Endothelial cell of umbilical vein (primary cell): ENCODE measurements at regions not wholly inside any gene's neighbourhood (a gene's known extent, or its start where the extent isn't known, plus 50 kb on each side); places are given as distances from the start of the nearest gene placed in this dataset.

ENCODE experiments used
- BruUV-seq: library from RNA; stranded (reverse); fragments of 400-500 nt; replicated peaks from 2 replicates; lab custom pipeline; 2021; lab: Mats Ljungman, UMichigan
- CTCF ChIA-PET: fragments of 300-600, 350-600 bp; sonication (Branson Sonifier 250); formaldehyde crosslinking; loops from one replicate; lab custom pipeline; 2021; ENCODE audit warnings: antibody characterized with exemption, inconsistent platforms; lab: Charles Lee
- POLR2A ChIA-PET: fragments of 300-600, 350-600 bp; sonication (Branson Sonifier 250); formaldehyde crosslinking; loops from one replicate; lab custom pipeline; 2021; ENCODE audit warnings: antibody characterized with exemption, inconsistent platforms; lab: Charles Lee
- DNase-seq: peaks from one replicate; pipeline ENCODE4 v3.0.0-alpha.2; 2011; ENCODE audit warnings: low read depth, low spot score
- FAIRE-seq: peaks from 2 replicates; lab custom pipeline; 2011; peaks lifted over from hg19 to GRCh38; lab: Jason Lieb, UNC
- H2AFZ ChIP-seq: 2 replicates; pipeline ENCODE4 v1.6.0; 2012; ENCODE audit warnings: low read depth, low read length, control low read depth, inconsistent platforms
- H3K27ac ChIP-seq: 2 replicates; pipeline ENCODE4 v1.5.1; 2011; ENCODE audit warnings: low read depth, mild to moderate bottlenecking, control low read depth, low read length, moderate library complexity; ENCODE audit not compliant: insufficient read depth
- H3K27me3 ChIP-seq, 2 experiments: 2 replicates each; pipeline versions ENCODE4 v1.6.0 to v1.6.1; 2011; ENCODE audit warnings: low read length in 2 of 2, mixed read lengths in 1 of 2; ENCODE audit not compliant: control insufficient read depth in 2 of 2, insufficient read depth in 2 of 2
- H3K36me3 ChIP-seq, 2 experiments: 2 replicates in 1 of 2; 3 replicates in 1 of 2; pipeline ENCODE4 v1.5.1; 2011; ENCODE audit warnings: low read length in 2 of 2, mild to moderate bottlenecking in 1 of 2, moderate library complexity in 1 of 2; ENCODE audit not compliant: control insufficient read depth in 2 of 2, insufficient read depth in 2 of 2; ENCODE audit errors: extremely low read depth in 1 of 2
- H3K4me1 ChIP-seq: 3 replicates; pipeline ENCODE4 v1.5.1; 2011; ENCODE audit warnings: mild to moderate bottlenecking, low read length; ENCODE audit not compliant: control insufficient read depth, insufficient read depth; ENCODE audit errors: extremely low read depth
- H3K4me2 ChIP-seq: 2 replicates; pipeline ENCODE4 v1.6.1; 2011; ENCODE audit warnings: low read length, control low read depth, mixed read lengths; ENCODE audit not compliant: insufficient read depth
- H3K4me3 ChIP-seq, 3 experiments: fragments of 200-600 bp in 1 of 3; sonication (generic), shearing (Covaris generic) in 1 of 3; replicated peaks in 1 of 3; 2 replicates each; pipeline ENCODE4 v1.5.1; 2011 to 2016; ENCODE audit warnings: control low read depth in 3 of 3, low read length in 3 of 3, mild to moderate bottlenecking in 2 of 3, inconsistent platforms in 1 of 3, low read depth in 1 of 3, moderate library complexity in 1 of 3; ENCODE audit not compliant: insufficient read depth in 1 of 3
- H3K79me2 ChIP-seq: 2 replicates; pipeline ENCODE4 v1.6.0; 2012; ENCODE audit warnings: low read length, inconsistent platforms; ENCODE audit not compliant: control insufficient read depth, insufficient read depth
- H3K9ac ChIP-seq: replicated peaks from 2 replicates; pipeline ENCODE3; 2011; ENCODE audit warnings: low read length, control low read depth; ENCODE audit not compliant: insufficient read depth; ENCODE audit errors: extremely low read depth
- H3K9me1 ChIP-seq: replicated peaks from 3 replicates; pipeline ENCODE4 v1.6.0; 2011; ENCODE audit warnings: mild to moderate bottlenecking, low read length; ENCODE audit not compliant: control insufficient read depth, insufficient read depth; ENCODE audit errors: extremely low read depth
- H3K9me3 ChIP-seq: replicated peaks from 2 replicates; pipeline ENCODE4 v1.5.1; 2012; ENCODE audit warnings: low read length, inconsistent platforms; ENCODE audit not compliant: control insufficient read depth, insufficient read depth
- H4K20me1 ChIP-seq: replicated peaks from 2 replicates; pipeline ENCODE3; 2011; ENCODE audit warnings: mild to moderate bottlenecking, low read length; ENCODE audit not compliant: control insufficient read depth, insufficient read depth; ENCODE audit errors: extremely low read depth
- CTCF ChIP-seq, 2 donors: IDR thresholded peaks; 1 replicate in 1 of 2; 2 replicates in 1 of 2; pipeline ENCODE4 v1.5.1; 2011; ENCODE audit warnings: low read length in 2 of 2, mild to moderate bottlenecking in 2 of 2, moderate library complexity in 2 of 2, control low read depth in 1 of 2, inconsistent platforms in 1 of 2, low read depth in 1 of 2; ENCODE audit not compliant: insufficient read depth in 1 of 2; ENCODE audit errors: extremely low read depth in 1 of 2
- EZH2 ChIP-seq: IDR thresholded peaks from 2 replicates; pipeline ENCODE4 v1.6.1; 2012; ENCODE audit warnings: borderline replicate concordance, low read depth, mild to moderate bottlenecking, moderate library complexity, low read length, inconsistent platforms; ENCODE audit not compliant: severe bottlenecking
- FOS ChIP-seq: IDR thresholded peaks from 2 replicates; pipeline ENCODE4 v1.6.1; 2011; ENCODE audit warnings: mild to moderate bottlenecking, low read length, moderate library complexity, borderline replicate concordance; ENCODE audit not compliant: insufficient read depth
- GATA2 ChIP-seq: IDR thresholded peaks from 2 replicates; pipeline ENCODE4 v1.7.0; 2011; ENCODE audit warnings: low read depth, mild to moderate bottlenecking, moderate library complexity, mixed read lengths, low read length; ENCODE audit not compliant: insufficient read length, insufficient read depth
- JUN ChIP-seq: IDR thresholded peaks from 2 replicates; pipeline ENCODE4 v1.6.1; 2011; ENCODE audit warnings: borderline replicate concordance, low read depth; ENCODE audit not compliant: insufficient read length, insufficient read depth
- MAX ChIP-seq: IDR thresholded peaks from 2 replicates; pipeline ENCODE4 v1.6.1; 2011; ENCODE audit not compliant: insufficient read depth, insufficient read length
- MYC ChIP-seq: IDR thresholded peaks from one replicate; pipeline ENCODE4 v1.6.1; 2011; ENCODE audit warnings: mild to moderate bottlenecking, low read depth, low read length
- POLR2A ChIP-seq: IDR thresholded peaks from 2 replicates; pipeline ENCODE4 v1.6.1; 2012; ENCODE audit warnings: low read depth, mild to moderate bottlenecking, control low read depth, low read length
- POLR2AphosphoS5 ChIP-seq: IDR thresholded peaks from 2 replicates; pipeline ENCODE4 v1.6.1; 2012; ENCODE audit warnings: low read depth, mild to moderate bottlenecking, control low read depth, low read length, moderate library complexity; ENCODE audit not compliant: insufficient read depth
- dilution Hi-C: fragments of 300-500 bp; cut with MboI; formaldehyde crosslinking; loops from one replicate; pipeline ENCODE4 v1.15.0; 2019; ENCODE audit warnings: low sequenced_read_pairs; ENCODE audit not compliant: extremely low pct_ligation_motif_present
- intact Hi-C: fragments of 100-400 bp; cut with micrococcal nuclease; formaldehyde crosslinking; loops from one replicate; pipeline ENCODE4 v1.10.0; 2022

DNA sequence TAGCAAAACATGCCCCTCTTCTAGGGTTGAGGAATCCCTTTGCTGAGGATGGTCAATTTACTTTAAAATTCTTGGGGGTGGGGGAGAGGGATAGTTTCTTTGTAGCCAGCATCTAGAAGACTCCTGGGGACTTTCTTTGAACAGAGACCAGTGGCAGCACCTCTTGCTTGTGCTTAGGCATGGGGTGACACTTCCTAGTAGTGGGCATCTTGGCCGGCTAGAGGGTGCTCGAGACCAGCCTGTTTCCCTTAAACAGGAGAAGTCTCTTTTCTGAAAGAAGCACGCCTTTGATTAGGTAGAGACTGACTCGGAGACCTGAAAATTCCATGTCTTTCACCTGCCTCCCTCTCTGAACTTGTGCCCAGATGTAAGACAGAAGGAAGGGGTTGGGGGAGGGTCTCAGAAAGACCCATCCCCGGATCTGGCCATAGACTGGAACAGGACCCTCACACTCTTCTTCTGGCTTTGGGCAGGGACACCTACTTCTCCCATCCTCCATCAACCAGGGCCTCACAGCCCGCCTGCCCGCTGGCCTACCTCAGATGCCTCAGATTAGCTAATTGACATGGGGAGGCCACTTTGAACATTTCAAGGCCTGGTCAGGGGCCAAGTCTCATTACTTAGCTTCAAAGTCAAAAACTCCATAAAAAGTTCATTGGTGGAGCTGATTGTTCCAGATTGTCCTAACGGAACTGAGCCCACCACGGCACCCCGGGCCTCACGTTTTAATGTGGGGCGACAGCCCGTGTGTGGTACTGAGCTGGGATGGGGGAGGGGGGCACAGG lies 172.2 kb downstream of the CDC5L start:
- no peak overlapping the region for H2AFZ ChIP-seq
- no peaks in the 10 kb centered on the region for H3K79me2 ChIP-seq
- no peak overlapping the region for H3K9ac ChIP-seq
- POLR2A ChIA-PET: no interaction called here
- no peaks in the 10 kb centered on the region for H3K36me3 ChIP-seq
- no peak for TF ChIP-seq JUN
- no peak for TF ChIP-seq GATA2
- TF ChIP-seq FOS: no peak
- TF ChIP-seq POLR2AphosphoS5: no peak
- no peak for TF ChIP-seq MAX
- no peak for TF ChIP-seq MYC
- TF ChIP-seq EZH2: no peak
- TF ChIP-seq CTCF (IDR thresholded peaks at IDR 0.05; ENCODE audit: extremely low read depth in 1 of 2, insufficient read depth in 1 of 2, low read depth in 1 of 2, low read length in 2 of 2): no peak
- TF ChIP-seq POLR2A: no peak
- H3K4me1 ChIP-seq: no peaks in the 10 kb centered on the region
- dilution Hi-C loops (no loop called here), intact Hi-C loops (no loop called here)
- no peak overlapping the region for H3K27ac ChIP-seq
- H3K4me2 ChIP-seq: no peak overlapping the region
- BruUV-seq: no TSS peak
- H4K20me1 ChIP-seq: no peaks in the 10 kb centered on the region
- H3K27me3 ChIP-seq: peaks cover 3 to 8% of the 10 kb centered on the region in 2 experiments
- CTCF ChIA-PET: interaction anchor here (1.2 kb wide), 1 partner anchor 84 kb away, joined by 6 read pairs; no protein-coding TSS in a partner anchor
- FAIRE-seq (no peak), DNase-seq (no peak)
- no peaks in the 10 kb centered on the region for H3K9me1 ChIP-seq
- no peaks in the 10 kb centered on the region for H3K9me3 ChIP-seq
- H3K4me3 ChIP-seq: no peak overlapping the region
